IPS DF 4.7 (cell line): ENCODE measurements at regions not wholly inside any gene's neighbourhood (a gene's known extent, or its start where the extent isn't known, plus 50 kb on each side); places are given as distances from the start of the nearest gene placed in this dataset.
"Not testable (repeated sequence)": the region's sequence is repeated elsewhere in the genome, so short reads cannot be mapped to it uniquely, and the experiment has no call there.

Source experiments
- DNase-seq: peaks from one replicate; pipeline ENCODE4 v3.0.0-alpha.2; 2013; ENCODE audit warnings: low spot score; ENCODE audit errors: extremely low read depth

GRCh38 chr7:114806590-114807162 is 115.2 kb upstream of the MDFIC start:
- no peak for DNase-seq

DNA sequence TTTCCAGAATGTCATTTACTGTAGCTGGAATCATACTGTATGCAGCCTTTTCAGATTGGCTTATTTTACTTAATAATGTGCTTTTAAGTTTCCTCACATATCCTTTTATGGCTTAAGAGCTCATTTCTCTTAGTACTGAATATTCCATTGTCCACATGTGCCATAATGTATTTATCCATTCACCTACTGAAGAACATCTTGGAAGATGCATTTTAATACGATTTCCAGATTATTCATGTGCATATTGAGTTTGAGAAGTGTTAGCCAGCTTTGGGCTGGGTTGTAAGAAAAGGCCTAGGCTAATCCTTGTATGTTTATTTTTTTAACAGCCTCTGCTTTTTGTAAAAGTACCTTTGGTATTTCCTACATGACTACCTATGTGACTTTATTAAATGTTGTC is 109.3 kb upstream of the MDFIC start:
- no peak for DNase-seq

GRCh38 chr7:114813624-114814023 is 108.3 kb upstream of the MDFIC start:
- DNase-seq = no peak

DNA sequence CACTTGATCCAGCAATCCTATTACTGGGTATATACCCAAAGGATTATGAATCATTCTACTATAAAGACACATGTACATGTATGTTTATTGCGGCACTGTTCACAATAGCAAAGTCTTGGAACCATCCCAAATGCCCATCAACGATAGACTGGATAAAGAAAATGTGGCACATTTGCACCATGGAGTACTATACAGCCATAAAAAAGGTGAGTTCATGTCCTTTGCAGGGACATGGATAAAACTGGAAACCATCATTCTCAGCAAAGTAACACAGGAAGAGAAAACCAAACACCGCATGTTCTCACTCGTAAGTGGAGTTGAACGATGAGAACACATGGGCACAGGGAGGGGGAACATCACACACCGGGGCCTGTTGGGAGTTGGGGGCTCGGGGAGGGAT is 104.9 kb upstream of the MDFIC start:
- DNase-seq = not testable (repeated sequence)

GRCh38 chr7:114818501-114818900 is 103.4 kb upstream of the MDFIC start:
- no peak for DNase-seq

- DNase-seq = no peak
These were observed 102.1 kb upstream of the MDFIC start for GRCh38 chr7:114819616-114820362.

- no peak for DNase-seq
These were observed 100.6 kb upstream of the MDFIC start for GRCh38 chr7:114821030-114821900.

DNA sequence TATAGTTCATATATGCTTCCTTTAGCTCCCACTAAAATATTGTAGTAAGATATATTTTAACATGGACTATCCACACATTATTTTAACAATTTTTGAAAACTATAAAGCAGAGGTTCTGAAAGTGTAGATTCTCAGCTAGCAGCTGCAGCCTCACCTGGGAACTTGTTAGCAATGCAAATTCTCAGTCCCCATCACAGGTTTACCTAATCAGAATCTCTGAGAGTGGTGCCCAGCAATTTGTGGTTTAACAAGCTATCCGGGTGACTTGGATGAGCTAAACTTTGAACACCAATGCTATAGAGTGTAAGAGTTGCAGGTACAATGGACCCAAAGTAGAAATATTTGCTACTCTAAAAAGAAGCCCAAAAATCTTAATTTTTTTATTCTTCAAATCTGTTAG is 99.8 kb upstream of the MDFIC start:
- no peak for DNase-seq

DNA sequence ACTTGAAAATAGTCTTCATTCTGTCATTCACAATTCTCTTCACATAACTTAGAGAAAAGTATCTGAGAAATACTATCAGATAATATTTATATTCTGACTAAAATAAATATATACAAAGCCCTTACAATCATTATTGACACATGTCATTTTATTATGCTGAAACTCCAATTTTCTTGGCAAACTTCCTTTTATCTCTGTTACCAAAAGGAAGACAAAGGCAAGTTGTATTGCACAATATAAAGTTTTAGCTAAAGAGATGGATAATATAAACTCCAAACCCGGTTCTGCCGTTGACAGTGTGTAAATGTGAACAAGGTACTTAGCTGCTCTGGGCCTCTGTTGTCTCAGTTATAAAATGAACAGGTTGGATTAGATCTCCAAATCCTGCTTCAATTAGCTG is 99.0 kb upstream of the MDFIC start:
- DNase-seq = no peak

GRCh38 chr7:114823290-114823689 is 98.6 kb upstream of the MDFIC start:
- no peak for DNase-seq

- DNase-seq = no peak
These were observed 96.4 kb upstream of the MDFIC start for GRCh38 chr7:114825423-114825951.

- DNase-seq = no peak
These were observed 90.9 kb upstream of the MDFIC start for GRCh38 chr7:114830952-114831351.

DNA sequence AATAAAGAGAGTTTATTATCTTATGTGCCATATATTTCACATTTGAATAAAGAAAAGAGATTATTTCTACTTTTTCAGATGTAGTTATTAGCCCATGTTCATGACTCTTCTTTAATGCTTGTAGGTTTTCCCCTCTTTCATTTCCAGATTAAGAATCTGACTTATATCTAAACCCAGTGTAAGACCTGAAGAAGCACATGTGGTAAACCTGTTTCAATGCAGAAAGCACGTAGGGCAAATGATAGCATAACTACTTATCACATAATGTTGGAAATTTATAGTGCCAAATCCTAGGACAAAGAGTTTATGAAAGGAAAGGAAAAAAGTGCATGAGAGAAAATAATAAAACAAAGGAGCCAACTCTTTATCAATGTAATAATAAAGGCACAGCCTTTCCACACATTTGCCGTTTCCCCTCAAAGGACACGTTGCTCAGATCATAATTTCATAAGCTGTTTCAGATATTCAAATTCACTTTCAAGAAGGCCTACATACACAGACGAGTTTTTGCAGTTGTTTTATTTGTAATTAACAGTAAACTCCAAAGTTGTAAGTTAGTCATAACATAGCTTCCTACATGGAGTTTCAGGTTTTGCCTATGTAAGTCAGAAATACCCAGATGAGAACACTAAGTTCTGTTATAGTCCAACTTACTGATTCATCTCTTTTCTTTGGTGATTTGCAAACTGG is 88.8 kb upstream of the MDFIC start:
- no peak for DNase-seq

DNA sequence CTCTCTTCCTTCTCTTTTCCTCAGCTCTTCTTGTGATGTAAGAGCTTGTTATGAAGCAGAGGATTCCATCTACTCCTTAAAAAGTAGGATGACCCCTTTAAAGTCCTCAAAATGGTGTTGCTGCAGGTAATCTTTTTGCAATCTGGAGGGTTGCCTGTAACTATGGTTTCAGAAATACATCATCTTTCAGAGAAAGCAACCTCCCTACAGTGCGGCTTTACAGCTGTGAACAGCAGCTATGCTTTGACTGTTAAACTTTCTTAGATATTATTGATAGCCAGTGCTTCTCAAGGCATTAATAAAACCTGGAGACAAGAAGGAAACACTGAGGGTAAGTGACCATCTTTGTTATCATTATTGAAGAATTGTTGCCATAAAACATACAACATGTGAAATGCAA is 86.6 kb upstream of the MDFIC start:
- no peak for DNase-seq

- DNase-seq = no peak
These were observed 86.0 kb upstream of the MDFIC start for GRCh38 chr7:114835861-114836260.

- no peak for DNase-seq
These were observed 79.3 kb upstream of the MDFIC start for GRCh38 chr7:114842551-114843065.

DNA sequence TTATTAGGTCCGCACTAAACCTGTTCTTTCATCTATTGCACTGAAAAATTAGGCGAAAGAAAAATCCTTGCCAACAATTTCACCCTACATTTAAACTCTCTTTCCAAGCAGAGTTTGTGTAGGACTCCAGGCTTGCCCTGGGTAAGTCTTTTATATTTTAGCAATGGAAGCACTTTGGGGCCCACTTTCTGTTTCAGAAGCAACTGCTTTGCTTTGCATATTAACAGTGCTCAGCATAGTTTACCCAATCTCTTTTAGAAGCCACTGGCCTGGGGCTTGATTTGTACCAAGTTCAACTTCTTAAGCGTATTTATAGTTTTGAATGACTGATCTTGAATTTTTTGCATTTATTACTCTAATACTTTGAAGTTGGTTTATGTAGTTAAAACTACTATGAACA is 78.8 kb upstream of the MDFIC start:
- DNase-seq = no peak

GRCh38 chr7:114851406-114852061 is 70.4 kb upstream of the MDFIC start:
- DNase-seq = no peak

DNA sequence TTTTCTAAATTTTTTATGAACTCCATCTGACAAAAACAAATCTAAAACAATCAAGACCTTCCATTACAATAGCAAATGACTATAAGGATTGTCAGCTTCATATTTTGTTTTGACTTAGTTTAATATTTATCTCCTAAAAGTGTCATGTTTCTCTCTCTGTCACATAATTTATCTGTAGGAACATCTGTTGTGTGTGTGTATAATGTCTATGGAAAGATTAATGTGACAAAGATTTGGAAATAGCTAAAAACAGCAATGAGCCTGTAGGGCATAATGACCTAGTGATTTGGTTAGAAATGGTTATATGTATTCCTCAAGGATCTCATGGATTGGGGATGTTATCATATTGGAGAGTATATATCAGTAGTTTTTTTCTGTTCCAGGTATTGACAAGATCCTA is 69.6 kb upstream of the MDFIC start:
- no peak for DNase-seq

DNA sequence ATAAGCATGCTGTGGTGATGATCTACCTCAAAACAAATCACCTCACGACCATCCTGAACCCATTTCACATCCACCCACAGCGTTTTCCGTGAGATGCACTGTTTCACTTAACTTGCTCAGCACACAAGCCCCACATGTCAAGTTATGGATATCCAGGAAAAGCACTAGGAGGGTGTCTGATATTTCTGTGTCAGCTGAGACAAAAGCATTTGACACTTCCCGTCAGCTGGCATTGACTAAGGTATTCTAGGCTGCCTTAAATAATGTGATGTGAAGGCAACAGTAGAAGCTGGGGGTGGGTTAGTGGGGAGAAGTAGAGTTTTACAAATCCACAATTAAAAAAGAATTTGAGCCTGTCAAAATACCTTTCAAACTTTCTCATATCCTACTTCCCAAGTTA is 68.7 kb upstream of the MDFIC start:
- no peak for DNase-seq

- no peak for DNase-seq
These were observed 67.5 kb upstream of the MDFIC start for GRCh38 chr7:114854369-114854768.
